Activated naive CD8-positive, alpha-beta T cell treated with anti-CD3 and anti-CD28 coated beads, Interleukin-2, amount 10 ng/mL, durations not matched to agents 7 days and 5 days (primary cell): ENCODE measurements at regions not wholly inside any gene's neighbourhood (a gene's known extent, or its start where the extent isn't known, plus 50 kb on each side); places are given as distances from the start of the nearest gene placed in this dataset.
"Not testable (repeated sequence)": the region's sequence is repeated elsewhere in the genome, so short reads cannot be mapped to it uniquely, and the experiment has no call there.

Source experiments
- ATAC-seq: fragments of 150-1000 bp; cut with Tn5 transposase; one replicate; pipeline ENCODE4 v1.10.0; 2021; ENCODE audit warnings: low read depth, moderate library complexity
- POLR2A ChIA-PET: fragments of 350-600 bp; sonication (Branson Sonifier 250); formaldehyde crosslinking; loops from one replicate; lab custom pipeline; 2021; ENCODE audit warnings: antibody characterized with exemption; lab: Charles Lee
- DNase-seq: peaks from one replicate; pipeline ENCODE4 v3.0.0; 2021
- H3K27ac Mint-ChIP-seq: one replicate; pipeline ENCODE4 v1.8.0; 2022; ENCODE audit warnings: mild to moderate bottlenecking, mixed read lengths
- H3K27me3 Mint-ChIP-seq: one replicate; pipeline ENCODE4 v1.8.0; 2022; ENCODE audit warnings: mild to moderate bottlenecking, moderate library complexity, mixed read lengths
- H3K36me3 Mint-ChIP-seq: one replicate; pipeline ENCODE4 v1.8.0; 2021; ENCODE audit warnings: mild to moderate bottlenecking, mixed read lengths
- H3K4me1 Mint-ChIP-seq: one replicate; pipeline ENCODE4 v1.8.0; 2021; ENCODE audit warnings: mixed read lengths
- H3K4me3 Mint-ChIP-seq: one replicate; pipeline ENCODE4 v1.8.0; 2022; ENCODE audit warnings: mild to moderate bottlenecking, moderate library complexity, mixed read lengths
- H3K9me3 Mint-ChIP-seq: one replicate; pipeline ENCODE4 v1.8.0; 2021; ENCODE audit warnings: mixed read lengths

- not testable (repeated sequence) for H3K9me3 Mint-ChIP-seq, DNase-seq, H3K27me3 Mint-ChIP-seq, ATAC-seq
- Mint-ChIP-seq H3K4me1 (peaks cover 57% of the 10 kb centered on the region), H3K4me3 (peak overlapping the region; percentile 95), H3K36me3 (peaks cover 23% of the 10 kb centered on the region), H3K27ac (peak overlapping the region; percentile 97)
- POLR2A ChIA-PET = interaction anchor here (0.6 to 2.2 kb wide), 10 partner anchors 9 to 228 kb away, joined by 3 to 11 read pairs (median 4); partner anchors contain the start of gene DMXL1
Measured at GRCh38 chr5:119299242-119299614, 56.6 kb upstream of the TNFAIP8 start.

DNA sequence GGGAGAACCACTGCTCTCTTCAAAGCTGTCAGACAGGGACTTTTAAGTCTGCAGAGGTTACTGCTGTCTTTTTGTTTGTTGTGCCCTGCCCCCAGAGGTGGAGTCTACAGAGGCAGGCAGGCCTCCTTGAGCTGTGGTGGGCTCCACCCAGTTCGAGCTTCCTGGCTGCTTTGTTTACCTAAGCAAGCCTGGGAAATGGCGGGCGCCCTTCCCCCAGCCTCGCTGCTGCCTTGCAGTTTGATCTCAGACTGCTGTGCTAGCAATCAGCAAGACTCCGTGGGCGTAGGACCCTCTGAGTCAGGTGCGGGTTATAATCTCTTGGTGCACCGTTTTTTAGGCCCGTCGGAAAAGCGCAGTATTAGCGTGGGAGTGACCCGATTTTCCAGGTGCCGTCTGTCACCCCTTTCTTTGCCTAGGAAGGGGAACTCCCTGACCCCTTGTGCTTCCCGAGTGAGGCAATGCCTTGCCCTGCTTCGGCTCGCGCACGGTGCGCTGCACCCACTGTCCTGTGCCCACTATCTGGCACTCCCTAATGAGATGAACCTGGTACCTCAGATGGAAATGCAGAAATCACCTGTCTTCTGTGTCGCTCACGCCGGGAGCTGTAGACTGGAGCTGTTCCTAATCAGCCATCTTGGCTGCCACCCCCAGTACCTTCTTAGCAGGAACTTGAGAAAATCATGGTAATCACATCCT, 56.1 kb upstream of the TNFAIP8 start:
- H3K9me3 Mint-ChIP-seq, H3K27me3 Mint-ChIP-seq: not testable (repeated sequence)
- Mint-ChIP-seq H3K27ac (peak overlapping the region; percentile 97), H3K36me3 (peaks cover 22% of the 10 kb centered on the region), H3K4me1 (peaks cover 59% of the 10 kb centered on the region), H3K4me3 (peak overlapping the region; percentile 95)
- ATAC-seq (peak; percentile 39), DNase-seq (peak; percentile 78)
- POLR2A ChIA-PET = interaction anchor here (0.6 to 2.2 kb wide), 13 partner anchors 9 to 229 kb away, joined by 3 to 11 read pairs (median 4); partner anchors contain the start of gene DMXL1

- POLR2A ChIA-PET = interaction anchor here (0.7 to 2.2 kb wide), 10 partner anchors 10 to 230 kb away, joined by 3 to 11 read pairs (median 4); partner anchors contain the start of gene DMXL1
- ATAC-seq (no peak), DNase-seq (no peak)
- peaks cover 1% of the 10 kb centered on the region for H3K9me3 Mint-ChIP-seq
- peak overlapping the region; percentile 97 for H3K27ac Mint-ChIP-seq
- no peaks in the 10 kb centered on the region for H3K27me3 Mint-ChIP-seq
- peaks cover 62% of the 10 kb centered on the region for H3K4me1 Mint-ChIP-seq
- peak overlapping the region; percentile 95 for H3K4me3 Mint-ChIP-seq
- H3K36me3 Mint-ChIP-seq = peaks cover 21% of the 10 kb centered on the region
Measured at GRCh38 chr5:119300311-119300670, 55.5 kb upstream of the TNFAIP8 start.

GRCh38 chr5:119301210-119301609, 54.6 kb upstream of the TNFAIP8 start:
- H3K9me3 Mint-ChIP-seq = peaks cover 1% of the 10 kb centered on the region
- H3K4me3 Mint-ChIP-seq = peak overlapping the region; percentile 95
- peaks cover 28% of the 10 kb centered on the region for H3K36me3 Mint-ChIP-seq
- peak overlapping the region; percentile 1 for H3K27ac Mint-ChIP-seq
- ATAC-seq (no peak), DNase-seq (no peak)
- POLR2A ChIA-PET = interaction anchor here (0.7 to 2.2 kb wide), 5 partner anchors 14 to 76 kb away, joined by 3 to 11 read pairs (median 3); no protein-coding TSS in a partner anchor
- H3K27me3 Mint-ChIP-seq = no peaks in the 10 kb centered on the region
- H3K4me1 Mint-ChIP-seq = peaks cover 70% of the 10 kb centered on the region

DNA sequence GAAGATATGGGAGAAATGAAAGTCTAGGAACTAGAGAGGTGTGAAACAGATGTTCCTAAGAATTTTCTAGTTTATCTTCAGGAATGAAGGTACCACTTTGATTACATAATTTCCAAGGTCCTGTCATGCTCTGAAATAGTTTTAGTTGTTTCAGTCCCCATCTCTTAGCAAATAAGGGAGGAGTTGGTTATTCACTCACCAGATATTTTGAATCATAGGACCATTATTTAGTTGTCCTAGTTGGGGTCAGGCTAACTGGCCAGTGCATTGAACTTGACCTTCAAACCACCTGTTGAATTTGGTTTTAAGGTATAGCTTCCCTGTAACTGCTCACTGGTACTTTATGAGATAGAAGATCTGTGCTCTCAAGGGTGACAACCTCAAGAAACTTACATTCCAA, 53.9 kb upstream of the TNFAIP8 start:
- Mint-ChIP-seq H3K36me3 (peaks cover 27% of the 10 kb centered on the region), H3K4me1 (peaks cover 70% of the 10 kb centered on the region), H3K27ac (peak overlapping the region; percentile 64), H3K4me3 (peak overlapping the region; percentile 18), H3K27me3 (no peaks in the 10 kb centered on the region), H3K9me3 (peaks cover under 1% of the 10 kb centered on the region)
- DNase-seq = no peak
- no peak for ATAC-seq
- POLR2A ChIA-PET = interaction anchor here (0.5 to 1.8 kb wide), 3 partner anchors 21 to 227 kb away, joined by 3 to 4 read pairs (median 3); no protein-coding TSS in a partner anchor

DNA sequence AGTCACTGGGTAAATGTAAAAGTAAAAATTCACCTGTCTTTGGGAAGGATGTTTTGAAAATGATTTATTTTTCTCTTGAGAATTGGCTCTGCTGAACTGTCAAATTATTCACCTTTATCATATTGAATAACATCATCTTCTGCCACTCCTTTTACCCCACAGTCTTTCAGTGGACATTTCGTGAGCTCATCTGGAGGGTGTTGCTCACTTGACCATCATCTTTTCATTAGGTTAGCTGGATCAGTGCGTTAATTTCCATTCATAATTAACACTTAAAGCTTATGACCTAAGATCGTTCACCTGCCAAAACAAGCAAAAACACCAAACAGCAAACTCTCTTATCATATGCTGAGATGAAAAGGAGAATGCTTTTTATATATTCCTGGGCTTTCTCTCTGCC, 53.4 kb upstream of the TNFAIP8 start:
- peaks cover 72% of the 10 kb centered on the region for H3K4me1 Mint-ChIP-seq
- H3K27ac Mint-ChIP-seq = peak overlapping the region; percentile 64
- no peak for DNase-seq
- H3K9me3 Mint-ChIP-seq = no peaks in the 10 kb centered on the region
- peak overlapping the region; percentile 29 for H3K4me3 Mint-ChIP-seq
- H3K36me3 Mint-ChIP-seq = peaks cover 26% of the 10 kb centered on the region
- H3K27me3 Mint-ChIP-seq = no peaks in the 10 kb centered on the region
- no peak for ATAC-seq
- POLR2A ChIA-PET = interaction anchor here (0.5 to 1.8 kb wide), 4 partner anchors 22 to 228 kb away, joined by 3 to 4 read pairs (median 3); no protein-coding TSS in a partner anchor

- Mint-ChIP-seq H3K36me3 (peaks cover 25% of the 10 kb centered on the region), H3K27me3 (no peaks in the 10 kb centered on the region), H3K27ac (peak overlapping the region; percentile 64), H3K4me3 (peak overlapping the region; percentile 29), H3K9me3 (no peaks in the 10 kb centered on the region), H3K4me1 (peaks cover 72% of the 10 kb centered on the region)
- ATAC-seq (peak; percentile 28), DNase-seq (no peak)
- POLR2A ChIA-PET = interaction anchor here (1.1 to 1.8 kb wide), 4 partner anchors 13 to 38 kb away, joined by 3 to 6 read pairs (median 5); no protein-coding TSS in a partner anchor
Measured at GRCh38 chr5:119302916-119303897, 52.6 kb upstream of the TNFAIP8 start.

GRCh38 chr5:119304439-119305211, 51.2 kb upstream of the TNFAIP8 start:
- ATAC-seq = no peak
- no peaks in the 10 kb centered on the region for H3K9me3 Mint-ChIP-seq
- no peaks in the 10 kb centered on the region for H3K27me3 Mint-ChIP-seq
- H3K36me3 Mint-ChIP-seq = peaks cover 27% of the 10 kb centered on the region
- H3K27ac Mint-ChIP-seq = peak overlapping the region; percentile 64
- H3K4me3 Mint-ChIP-seq = peak overlapping the region; percentile 31
- no peak for DNase-seq
- H3K4me1 Mint-ChIP-seq = peaks cover 73% of the 10 kb centered on the region
- POLR2A ChIA-PET = interaction anchor here (0.8 to 1.4 kb wide), 4 partner anchors 8 to 36 kb away, joined by 3 to 6 read pairs (median 4); no protein-coding TSS in a partner anchor
